IPS-20b (cell line): ENCODE measurements at regions not wholly inside any gene's neighbourhood (a gene's known extent, or its start where the extent isn't known, plus 50 kb on each side); places are given as distances from the start of the nearest gene placed in this dataset.

ENCODE experiments used
- H3K27ac ChIP-seq: one replicate; pipeline ENCODE4 v1.5.1; 2013; ENCODE audit warnings: low read length
- H3K27me3 ChIP-seq: 2 replicates; pipeline ENCODE4 v1.6.1; 2013; ENCODE audit warnings: mild to moderate bottlenecking, low read length, inconsistent platforms; ENCODE audit not compliant: insufficient read depth
- H3K36me3 ChIP-seq: 2 replicates; pipeline ENCODE4 v1.6.1; 2013; ENCODE audit warnings: low read depth, mild to moderate bottlenecking, inconsistent platforms, low read length, moderate library complexity; ENCODE audit not compliant: insufficient read depth
- H3K4me1 ChIP-seq: 2 replicates; pipeline ENCODE4 v1.6.1; 2013; ENCODE audit warnings: mild to moderate bottlenecking, control low read depth, inconsistent platforms, low read length, moderate library complexity; ENCODE audit not compliant: insufficient read depth
- H3K4me3 ChIP-seq: 2 replicates; pipeline ENCODE4 v1.5.1; 2013; ENCODE audit warnings: mild to moderate bottlenecking, low read length, inconsistent platforms
- H3K9ac ChIP-seq: 2 replicates; pipeline ENCODE4 v1.6.1; 2013; ENCODE audit warnings: low read depth, mild to moderate bottlenecking, inconsistent platforms, low read length, moderate library complexity
- H3K9me3 ChIP-seq: 2 replicates; pipeline ENCODE4 v1.6.1; 2013; ENCODE audit warnings: mild to moderate bottlenecking, low read depth, low read length, inconsistent platforms; ENCODE audit not compliant: insufficient read depth

GRCh38 chr1:110780600-110781484 is 92.1 kb upstream of the CD53 start:
- Histone ChIP-seq H3K4me3 (peak overlapping the region; percentile 70), H3K9ac (no peak overlapping the region; the same call in 1 of the 2 replicates)

GRCh38 chr1:110779636-110780035 is 93.3 kb upstream of the CD53 start:
- H3K27me3 ChIP-seq = peaks cover 19% of the 10 kb centered on the region
- no peaks in the 10 kb centered on the region for H3K9me3 ChIP-seq
- H3K4me3 ChIP-seq = no peak overlapping the region
- no peak overlapping the region for H3K9ac ChIP-seq
- H3K36me3 ChIP-seq = no peaks in the 10 kb centered on the region
- peaks cover 3% of the 10 kb centered on the region; the same call in 1 of the 2 replicates for H3K4me1 ChIP-seq
- H3K27ac ChIP-seq = no peak overlapping the region

More at GRCh38 chr1:110780600-110781484, 92.1 kb upstream of the CD53 start:
- no peak overlapping the region for H3K27ac ChIP-seq
- peaks cover 19% of the 10 kb centered on the region for H3K27me3 ChIP-seq
- H3K9me3 ChIP-seq = no peaks in the 10 kb centered on the region
- no peaks in the 10 kb centered on the region for H3K36me3 ChIP-seq
- H3K4me1 ChIP-seq = peaks cover 3% of the 10 kb centered on the region; the same call in 1 of the 2 replicates

GRCh38 chr1:110778821-110779220 is 94.1 kb upstream of the CD53 start:
- Histone ChIP-seq H3K36me3 (no peaks in the 10 kb centered on the region), H3K9me3 (no peaks in the 10 kb centered on the region), H3K27ac (no peak overlapping the region), H3K4me1 (peaks cover 3% of the 10 kb centered on the region; the same call in 1 of the 2 replicates), H3K27me3 (peaks cover 19% of the 10 kb centered on the region), H3K4me3 (no peak overlapping the region), H3K9ac (no peak overlapping the region)

GRCh38 chr1:110777228-110777627 is 95.7 kb upstream of the CD53 start:
- Histone ChIP-seq H3K4me1 (peaks cover 3% of the 10 kb centered on the region; the same call in 1 of the 2 replicates), H3K27ac (no peak overlapping the region), H3K27me3 (peaks cover 19% of the 10 kb centered on the region), H3K36me3 (no peaks in the 10 kb centered on the region), H3K9me3 (peaks cover under 1% of the 10 kb centered on the region; the same call in 1 of the 2 replicates), H3K4me3 (no peak overlapping the region), H3K9ac (no peak overlapping the region)

GRCh38 chr1:110774398-110774797 is 98.5 kb upstream of the CD53 start:
- H3K36me3 ChIP-seq = no peaks in the 10 kb centered on the region
- H3K9me3 ChIP-seq = peaks cover 8% of the 10 kb centered on the region; the same call in 1 of the 2 replicates
- no peak overlapping the region for H3K9ac ChIP-seq
- H3K27me3 ChIP-seq = peaks cover 8% of the 10 kb centered on the region; the same call in 1 of the 2 replicates
- no peaks in the 10 kb centered on the region for H3K4me1 ChIP-seq
- H3K4me3 ChIP-seq = no peak overlapping the region
- H3K27ac ChIP-seq = no peak overlapping the region

- no peaks in the 10 kb centered on the region for H3K4me1 ChIP-seq
- no peak overlapping the region for H3K27ac ChIP-seq
- H3K9me3 ChIP-seq = peaks cover 8% of the 10 kb centered on the region; the same call in 1 of the 2 replicates
- no peak overlapping the region for H3K4me3 ChIP-seq
- H3K27me3 ChIP-seq = peaks cover 5% of the 10 kb centered on the region; the same call in 1 of the 2 replicates
- no peak overlapping the region for H3K9ac ChIP-seq
- no peaks in the 10 kb centered on the region for H3K36me3 ChIP-seq
These were observed 99.1 kb upstream of the KCNA3 start for GRCh38 chr1:110773813-110774212.

GRCh38 chr1:110771245-110772022 is 96.7 kb upstream of the KCNA3 start:
- Histone ChIP-seq H3K9me3 (peaks cover 8% of the 10 kb centered on the region; the same call in 1 of the 2 replicates), H3K36me3 (no peaks in the 10 kb centered on the region), H3K4me1 (no peaks in the 10 kb centered on the region), H3K4me3 (no peak overlapping the region), H3K27ac (no peak overlapping the region), H3K9ac (no peak overlapping the region), H3K27me3 (peaks cover 9% of the 10 kb centered on the region)

GRCh38 chr1:110770832-110771231 is 96.1 kb upstream of the KCNA3 start:
- Histone ChIP-seq H3K27ac (no peak overlapping the region), H3K9me3 (peaks cover 8% of the 10 kb centered on the region; the same call in 1 of the 2 replicates), H3K27me3 (peaks cover 9% of the 10 kb centered on the region), H3K9ac (no peak overlapping the region), H3K4me3 (no peak overlapping the region), H3K36me3 (no peaks in the 10 kb centered on the region), H3K4me1 (no peaks in the 10 kb centered on the region)

GRCh38 chr1:110768605-110769004 is 93.9 kb upstream of the KCNA3 start:
- Histone ChIP-seq H3K9ac (no peak overlapping the region), H3K9me3 (peaks cover 8% of the 10 kb centered on the region; the same call in 1 of the 2 replicates), H3K36me3 (no peaks in the 10 kb centered on the region), H3K27me3 (peaks cover 9% of the 10 kb centered on the region), H3K4me1 (no peaks in the 10 kb centered on the region), H3K4me3 (no peak overlapping the region), H3K27ac (no peak overlapping the region)

GRCh38 chr1:110766336-110766647 is 91.6 kb upstream of the KCNA3 start:
- no peaks in the 10 kb centered on the region for H3K4me1 ChIP-seq
- no peak overlapping the region for H3K27ac ChIP-seq
- H3K36me3 ChIP-seq = no peaks in the 10 kb centered on the region
- no peak overlapping the region for H3K4me3 ChIP-seq
- H3K9ac ChIP-seq = no peak overlapping the region
- peaks cover 9% of the 10 kb centered on the region for H3K27me3 ChIP-seq
- H3K9me3 ChIP-seq = no peaks in the 10 kb centered on the region

GRCh38 chr1:110765640-110766335 is 91.0 kb upstream of the KCNA3 start:
- Histone ChIP-seq H3K27ac (no peak overlapping the region), H3K9ac (no peak overlapping the region), H3K36me3 (no peaks in the 10 kb centered on the region), H3K4me1 (no peaks in the 10 kb centered on the region), H3K9me3 (no peaks in the 10 kb centered on the region), H3K4me3 (no peak overlapping the region), H3K27me3 (peaks cover 9% of the 10 kb centered on the region)
